HL-60 (cell line): ENCODE measurements at regions not wholly inside any gene's neighbourhood (a gene's known extent, or its start where the extent isn't known, plus 50 kb on each side); places are given as distances from the start of the nearest gene placed in this dataset.

ENCODE experiments used
- GABPA ChIP-seq: IDR thresholded peaks from 2 replicates; pipeline ENCODE4 v1.6.1; 2012; ENCODE audit warnings: low read depth
- TF ChIP-seq, protein P1 (sequence below): IDR thresholded peaks from one replicate; pipeline ENCODE4 v1.5.1; 2011; ENCODE audit warnings: low read length, control low read depth, inconsistent platforms; ENCODE audit not compliant: insufficient read depth
- TF ChIP-seq, protein P2 (sequence below): IDR thresholded peaks from 2 replicates; pipeline ENCODE4 v1.6.1; 2012; ENCODE audit warnings: low read depth; ENCODE audit not compliant: insufficient replicate concordance

GRCh38 chr4:123233136-123233768 is 163.3 kb upstream of the SPRY1 start:
- TF ChIP-seq, protein P1, sequence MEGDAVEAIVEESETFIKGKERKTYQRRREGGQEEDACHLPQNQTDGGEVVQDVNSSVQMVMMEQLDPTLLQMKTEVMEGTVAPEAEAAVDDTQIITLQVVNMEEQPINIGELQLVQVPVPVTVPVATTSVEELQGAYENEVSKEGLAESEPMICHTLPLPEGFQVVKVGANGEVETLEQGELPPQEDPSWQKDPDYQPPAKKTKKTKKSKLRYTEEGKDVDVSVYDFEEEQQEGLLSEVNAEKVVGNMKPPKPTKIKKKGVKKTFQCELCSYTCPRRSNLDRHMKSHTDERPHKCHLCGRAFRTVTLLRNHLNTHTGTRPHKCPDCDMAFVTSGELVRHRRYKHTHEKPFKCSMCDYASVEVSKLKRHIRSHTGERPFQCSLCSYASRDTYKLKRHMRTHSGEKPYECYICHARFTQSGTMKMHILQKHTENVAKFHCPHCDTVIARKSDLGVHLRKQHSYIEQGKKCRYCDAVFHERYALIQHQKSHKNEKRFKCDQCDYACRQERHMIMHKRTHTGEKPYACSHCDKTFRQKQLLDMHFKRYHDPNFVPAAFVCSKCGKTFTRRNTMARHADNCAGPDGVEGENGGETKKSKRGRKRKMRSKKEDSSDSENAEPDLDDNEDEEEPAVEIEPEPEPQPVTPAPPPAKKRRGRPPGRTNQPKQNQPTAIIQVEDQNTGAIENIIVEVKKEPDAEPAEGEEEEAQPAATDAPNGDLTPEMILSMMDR, result no peak
- TF ChIP-seq, protein P2, sequence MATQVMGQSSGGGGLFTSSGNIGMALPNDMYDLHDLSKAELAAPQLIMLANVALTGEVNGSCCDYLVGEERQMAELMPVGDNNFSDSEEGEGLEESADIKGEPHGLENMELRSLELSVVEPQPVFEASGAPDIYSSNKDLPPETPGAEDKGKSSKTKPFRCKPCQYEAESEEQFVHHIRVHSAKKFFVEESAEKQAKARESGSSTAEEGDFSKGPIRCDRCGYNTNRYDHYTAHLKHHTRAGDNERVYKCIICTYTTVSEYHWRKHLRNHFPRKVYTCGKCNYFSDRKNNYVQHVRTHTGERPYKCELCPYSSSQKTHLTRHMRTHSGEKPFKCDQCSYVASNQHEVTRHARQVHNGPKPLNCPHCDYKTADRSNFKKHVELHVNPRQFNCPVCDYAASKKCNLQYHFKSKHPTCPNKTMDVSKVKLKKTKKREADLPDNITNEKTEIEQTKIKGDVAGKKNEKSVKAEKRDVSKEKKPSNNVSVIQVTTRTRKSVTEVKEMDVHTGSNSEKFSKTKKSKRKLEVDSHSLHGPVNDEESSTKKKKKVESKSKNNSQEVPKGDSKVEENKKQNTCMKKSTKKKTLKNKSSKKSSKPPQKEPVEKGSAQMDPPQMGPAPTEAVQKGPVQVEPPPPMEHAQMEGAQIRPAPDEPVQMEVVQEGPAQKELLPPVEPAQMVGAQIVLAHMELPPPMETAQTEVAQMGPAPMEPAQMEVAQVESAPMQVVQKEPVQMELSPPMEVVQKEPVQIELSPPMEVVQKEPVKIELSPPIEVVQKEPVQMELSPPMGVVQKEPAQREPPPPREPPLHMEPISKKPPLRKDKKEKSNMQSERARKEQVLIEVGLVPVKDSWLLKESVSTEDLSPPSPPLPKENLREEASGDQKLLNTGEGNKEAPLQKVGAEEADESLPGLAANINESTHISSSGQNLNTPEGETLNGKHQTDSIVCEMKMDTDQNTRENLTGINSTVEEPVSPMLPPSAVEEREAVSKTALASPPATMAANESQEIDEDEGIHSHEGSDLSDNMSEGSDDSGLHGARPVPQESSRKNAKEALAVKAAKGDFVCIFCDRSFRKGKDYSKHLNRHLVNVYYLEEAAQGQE, result no peak
- TF ChIP-seq GABPA, result peak; percentile 26; the same call in 1 of the 2 replicates
